OCI-LY7 (cell line): ENCODE measurements at regions not wholly inside any gene's neighbourhood (a gene's known extent, or its start where the extent isn't known, plus 50 kb on each side); places are given as distances from the start of the nearest gene placed in this dataset.

Experiments
- CTCF ChIP-seq: fragments of 200-600 bp; sonication (generic); conservative IDR thresholded peaks from 2 replicates; pipeline ENCODE4 v1.5.1; 2014; ENCODE audit warnings: mild to moderate bottlenecking, antibody characterized with exemption, low read length, moderate library complexity, mixed read lengths
- EZH2phosphoT487 ChIP-seq: fragments of 200-600 bp; sonication (generic); IDR thresholded peaks from 2 replicates; pipeline ENCODE4 v1.6.1; 2018; ENCODE audit warnings: low read depth, borderline replicate concordance, mild to moderate bottlenecking, mixed run types, antibody characterized with exemption, low read length, moderate library complexity, mixed read lengths

DNA sequence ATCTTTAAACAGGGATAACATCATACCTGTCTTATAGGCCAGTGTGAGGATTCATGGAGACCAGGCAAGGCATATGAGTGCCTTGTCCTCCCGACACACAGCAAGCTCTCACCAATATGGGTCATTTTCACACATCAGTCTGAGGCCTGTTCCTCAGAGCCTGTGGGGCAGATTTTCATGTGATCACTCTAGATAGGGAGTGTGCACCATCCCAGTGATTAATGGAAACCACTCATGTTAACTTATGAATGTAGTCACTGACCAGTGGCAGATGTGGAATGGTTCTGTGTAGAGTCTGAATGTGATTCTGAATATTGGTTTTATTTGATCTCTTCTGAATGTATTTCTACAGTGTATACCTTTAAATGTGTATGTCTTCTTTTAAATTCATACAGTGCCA, 219.7 kb upstream of the SFSWAP start:
- TF ChIP-seq CTCF (no peak), EZH2phosphoT487 (no peak)
